H54 (cell line): ENCODE measurements at regions not wholly inside any gene's neighbourhood (a gene's known extent, or its start where the extent isn't known, plus 50 kb on each side); places are given as distances from the start of the nearest gene placed in this dataset.

Experiments
- DNase-seq: peaks from one replicate; pipeline ENCODE4 v3.0.0; 2011; ENCODE audit warnings: low spot score, mixed read lengths; ENCODE audit not compliant: insufficient read length
- FAIRE-seq: peaks from 3 replicates; lab custom pipeline; 2011; peaks lifted over from hg19 to GRCh38; lab: Jason Lieb, UNC
- POLR2A ChIP-seq: IDR thresholded peaks from 2 replicates; pipeline ENCODE4 v1.6.1; 2011; ENCODE audit warnings: low read depth, mild to moderate bottlenecking, low read length

- TF ChIP-seq POLR2A: no peak
- FAIRE-seq (no peak), DNase-seq (no peak)
Observed at GRCh38 chr11:128389461-128389976, 197.8 kb downstream of the ETS1 start.

GRCh38 chr11:128388206-128388815 lies 199.0 kb downstream of the ETS1 start:
- no peak for FAIRE-seq
- no peak for TF ChIP-seq POLR2A
- no peak for DNase-seq

GRCh38 chr11:128379587-128380580 lies 207.5 kb downstream of the ETS1 start:
- DNase-seq (no peak), FAIRE-seq (no peak)
- no peak for TF ChIP-seq POLR2A

GRCh38 chr11:128375961-128376360 lies 211.4 kb downstream of the ETS1 start:
- TF ChIP-seq POLR2A: no peak
- no peak for DNase-seq

GRCh38 chr11:128374026-128374425 lies 213.3 kb downstream of the ETS1 start:
- TF ChIP-seq POLR2A: no peak
- FAIRE-seq (no peak), DNase-seq (no peak)

More at GRCh38 chr11:128375961-128376360, 211.4 kb downstream of the ETS1 start:
- no peak for FAIRE-seq

GRCh38 chr11:128372977-128373376 lies 214.4 kb downstream of the ETS1 start:
- DNase-seq (no peak), FAIRE-seq (no peak)
- TF ChIP-seq POLR2A: no peak

- TF ChIP-seq POLR2A: no peak
- DNase-seq (no peak), FAIRE-seq (no peak)
Observed at GRCh38 chr11:128367573-128367972, 219.8 kb downstream of the ETS1 start.

- TF ChIP-seq POLR2A: no peak
- FAIRE-seq (no peak), DNase-seq (no peak)
Observed at GRCh38 chr11:128365044-128365443, 222.3 kb downstream of the ETS1 start.

- FAIRE-seq: no peak
- TF ChIP-seq POLR2A: no peak
- DNase-seq: no peak
Observed at GRCh38 chr11:128361451-128362020, 225.8 kb downstream of the ETS1 start.

- DNase-seq: no peak
- TF ChIP-seq POLR2A: no peak
- peak; percentile 30 for FAIRE-seq
Observed at GRCh38 chr11:128359515-128359914, 227.8 kb downstream of the ETS1 start.

- FAIRE-seq: no peak
- TF ChIP-seq POLR2A: no peak
- DNase-seq: no peak
Observed at GRCh38 chr11:128357073-128357472, 230.3 kb downstream of the ETS1 start.

- no peak for FAIRE-seq
- no peak for TF ChIP-seq POLR2A
- DNase-seq: no peak
Observed at GRCh38 chr11:128355558-128355957, 231.8 kb downstream of the ETS1 start.

GRCh38 chr11:128354476-128354875 lies 232.9 kb downstream of the ETS1 start:
- FAIRE-seq (peak; percentile 53), DNase-seq (no peak)
- no peak for TF ChIP-seq POLR2A

- no peak for TF ChIP-seq POLR2A
- DNase-seq (no peak), FAIRE-seq (no peak)
Observed at GRCh38 chr11:128351168-128351567, 236.2 kb downstream of the ETS1 start.
